GM21381 (cell line): ENCODE measurements at regions not wholly inside any gene's neighbourhood (a gene's known extent, or its start where the extent isn't known, plus 50 kb on each side); places are given as distances from the start of the nearest gene placed in this dataset.

ENCODE experiments used
- ATAC-seq: cut with Tn5 transposase; IDR thresholded peaks from one replicate; pipeline ENCODE4 v1.9.1; 2021; ENCODE audit warnings: mild to moderate bottlenecking, moderate library complexity; ENCODE audit not compliant: unreplicated experiment

DNA sequence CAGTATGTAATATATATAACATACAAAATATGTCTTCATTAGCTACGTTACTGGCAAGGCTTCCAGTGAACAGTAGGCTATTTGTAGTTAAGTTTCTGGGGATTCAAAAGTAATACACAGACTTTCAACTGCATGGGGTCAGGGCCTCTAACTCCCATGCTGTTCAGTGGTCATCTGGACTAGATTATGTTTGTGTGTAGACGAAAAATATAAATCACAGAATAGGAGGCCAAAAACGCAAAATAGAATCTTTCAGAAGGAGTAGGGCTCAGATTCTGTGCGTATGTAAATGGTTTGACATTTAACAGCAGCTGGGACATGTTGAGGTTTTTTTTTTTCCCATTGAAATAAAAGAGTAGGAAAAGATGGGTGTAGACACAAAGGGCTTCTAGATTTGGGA is 1048.7 kb upstream of the WWC1 start:
- ATAC-seq, result no peak

DNA sequence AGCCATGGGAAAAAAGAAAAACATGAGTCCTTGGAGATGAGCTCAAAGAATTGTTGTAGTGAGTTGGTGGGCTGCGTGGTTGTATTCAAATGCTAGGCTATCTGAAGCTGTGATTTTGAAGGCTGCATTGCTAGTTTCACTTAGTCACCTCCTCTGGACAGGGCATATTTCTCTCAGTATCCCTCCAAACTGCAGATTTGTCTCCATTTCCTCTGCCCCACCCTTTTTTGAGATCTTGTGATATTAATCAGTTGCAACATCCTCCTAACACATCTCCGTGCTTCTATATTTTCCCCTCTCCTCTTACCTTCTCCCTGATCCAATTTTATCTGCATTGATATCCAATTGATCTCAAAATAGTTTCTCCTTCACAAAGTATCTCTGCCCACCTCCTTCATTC is 1048.0 kb upstream of the WWC1 start:
- ATAC-seq, result no peak

DNA sequence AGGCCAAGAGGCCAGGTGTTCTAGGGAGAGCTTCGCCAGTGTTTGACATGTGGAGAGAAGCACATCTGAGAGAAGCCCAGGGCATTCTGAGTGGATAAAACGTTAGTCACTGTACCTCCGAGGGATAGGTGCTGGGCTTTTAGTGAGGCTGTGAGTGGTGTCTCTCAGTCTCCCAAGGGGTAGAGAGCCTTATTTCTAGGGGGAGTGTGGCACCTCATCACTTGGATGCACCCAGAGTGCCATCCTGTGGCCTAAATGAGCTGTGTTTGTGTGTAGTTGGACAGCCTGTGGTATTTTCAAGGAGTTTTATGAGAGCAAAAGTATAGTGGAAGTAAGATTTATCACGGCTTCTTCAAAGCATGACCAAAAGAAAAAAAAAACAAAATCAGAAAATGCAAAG is 1046.9 kb upstream of the WWC1 start:
- ATAC-seq, result no peak

DNA sequence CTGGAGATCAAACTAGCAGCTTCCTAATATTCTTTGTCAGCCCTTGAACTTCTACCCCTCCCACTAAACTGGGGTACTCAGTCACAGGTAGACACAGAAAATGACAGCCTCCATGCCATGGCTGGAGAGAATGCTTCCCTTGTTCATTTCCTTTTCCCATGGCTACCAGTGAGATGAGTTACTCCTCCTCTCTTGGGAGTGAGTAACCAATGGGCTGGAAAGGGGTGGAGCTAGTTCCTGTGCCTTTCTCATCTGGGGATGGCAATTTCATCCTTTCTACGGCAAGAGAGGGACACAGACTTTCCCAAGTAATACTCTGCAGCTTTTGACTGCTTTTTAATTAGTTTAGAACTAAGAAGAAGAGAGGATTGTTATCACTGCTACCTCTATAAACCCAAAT is 1045.6 kb upstream of the WWC1 start:
- ATAC-seq, result no peak

DNA sequence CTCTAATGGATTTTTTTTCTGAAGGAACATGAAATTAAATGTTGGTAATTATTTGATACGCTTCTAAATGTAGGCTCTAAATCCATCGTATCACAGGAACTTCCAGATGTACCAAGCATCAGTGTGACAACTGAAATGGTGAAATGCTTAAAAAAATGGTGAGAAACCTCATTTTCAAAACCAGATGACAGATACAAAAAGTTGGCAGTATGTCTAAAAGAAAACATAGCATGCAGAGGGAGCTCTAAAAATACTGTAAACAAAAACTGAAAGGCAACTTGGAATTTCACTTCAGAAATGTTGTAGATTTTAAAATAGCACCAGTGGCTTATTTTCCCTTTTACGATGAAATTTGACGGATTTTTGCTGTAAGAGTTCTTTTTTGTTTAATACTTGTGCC is 1043.6 kb upstream of the WWC1 start:
- ATAC-seq, result no peak

DNA sequence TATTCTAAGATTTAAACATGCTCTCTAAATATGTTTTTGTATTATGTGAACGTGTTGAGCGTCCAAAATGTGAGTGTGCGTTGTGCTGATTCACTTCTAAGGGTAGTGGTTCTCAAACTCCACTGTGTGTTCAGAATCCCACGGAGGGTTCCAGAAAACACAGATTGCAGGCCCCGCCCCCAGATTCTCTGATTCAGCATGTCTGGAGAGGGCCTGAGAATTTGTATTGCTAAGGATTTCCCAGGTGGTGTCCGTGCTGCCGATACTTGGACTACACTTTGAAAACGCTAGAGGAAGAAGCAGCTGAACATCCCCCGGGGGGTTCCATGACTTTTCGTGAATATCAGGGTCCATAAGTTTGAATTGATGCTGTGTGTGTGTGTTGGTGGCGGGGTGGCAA is 1043.2 kb upstream of the WWC1 start:
- no peak for ATAC-seq

DNA sequence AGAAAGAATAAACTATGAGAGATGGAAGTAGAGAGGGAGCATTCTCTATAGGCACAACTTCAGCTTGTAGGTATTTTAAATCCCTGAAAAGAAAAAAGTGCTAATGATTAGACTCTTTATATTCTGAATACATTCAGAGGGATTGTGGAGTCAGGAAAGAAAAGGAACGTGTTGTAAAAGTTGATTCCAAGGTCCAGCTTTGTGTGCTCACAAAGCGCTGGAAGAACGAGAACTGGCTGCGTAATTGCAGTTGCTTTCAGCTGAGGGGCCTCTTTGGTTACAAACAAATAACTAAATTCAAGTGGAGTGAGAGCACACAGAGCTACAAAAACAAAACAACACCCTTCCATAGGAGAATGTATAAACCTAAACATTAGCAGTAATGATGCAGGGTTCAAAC is 1040.4 kb upstream of the WWC1 start:
- ATAC-seq, result no peak

DNA sequence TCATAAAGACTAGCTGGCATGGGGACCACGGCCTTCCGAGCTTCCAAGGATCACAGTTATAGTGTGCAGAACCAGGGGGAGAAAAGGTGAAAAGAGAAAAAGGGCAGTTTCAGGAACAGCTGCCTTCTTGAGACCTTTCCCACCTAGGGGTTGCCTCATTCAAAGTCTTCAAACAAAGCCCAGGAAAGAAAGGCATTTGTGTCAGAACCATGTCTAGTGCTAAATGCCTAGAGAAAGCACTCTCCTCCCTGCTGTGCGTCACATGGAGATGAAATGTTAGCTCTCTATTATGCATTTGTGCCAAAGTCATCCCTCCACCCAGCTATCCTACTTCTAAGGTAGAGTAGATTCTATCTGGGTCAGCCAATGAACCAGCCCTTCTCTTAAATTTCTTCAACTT is 1037.3 kb upstream of the WWC1 start:
- ATAC-seq, result no peak

DNA sequence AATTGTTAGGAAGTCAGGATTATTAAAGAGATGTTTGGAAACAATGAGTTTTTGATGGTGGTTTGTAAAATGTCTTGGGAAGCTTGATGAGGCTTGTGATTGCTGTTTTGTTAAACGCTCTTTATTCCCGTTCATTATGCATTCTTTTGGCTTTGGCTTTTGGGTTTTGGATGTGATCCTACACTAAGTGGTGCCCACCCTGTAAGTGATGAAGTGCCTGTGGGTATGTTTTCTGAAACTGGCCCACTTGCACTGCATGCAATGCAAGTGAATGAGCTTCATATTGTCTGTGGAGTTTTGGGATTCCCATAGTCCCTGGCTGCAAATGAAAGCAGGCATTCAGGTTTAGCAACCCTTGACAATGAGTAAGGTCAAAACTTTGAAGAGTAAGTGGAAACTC is 1035.5 kb upstream of the WWC1 start:
- no peak for ATAC-seq

DNA sequence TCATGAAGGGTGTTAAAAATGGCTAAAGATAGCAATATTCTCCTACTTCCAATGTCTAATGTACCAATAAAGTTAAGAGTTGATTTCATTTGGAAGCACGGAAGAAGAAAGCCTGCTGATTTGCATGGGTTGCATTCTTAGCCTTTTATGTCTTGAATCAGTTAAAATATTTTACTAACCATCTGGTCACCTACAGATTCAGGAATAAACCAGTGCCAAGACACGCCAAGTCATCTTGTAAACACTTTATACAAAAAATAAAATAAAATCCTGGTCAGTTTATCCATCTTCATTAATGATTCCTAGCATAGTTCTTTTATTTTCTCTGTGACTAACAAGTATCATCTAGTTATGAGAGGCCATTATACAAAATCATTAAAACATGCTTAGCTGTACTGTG is 1031.6 kb upstream of the WWC1 start:
- ATAC-seq, result no peak

DNA sequence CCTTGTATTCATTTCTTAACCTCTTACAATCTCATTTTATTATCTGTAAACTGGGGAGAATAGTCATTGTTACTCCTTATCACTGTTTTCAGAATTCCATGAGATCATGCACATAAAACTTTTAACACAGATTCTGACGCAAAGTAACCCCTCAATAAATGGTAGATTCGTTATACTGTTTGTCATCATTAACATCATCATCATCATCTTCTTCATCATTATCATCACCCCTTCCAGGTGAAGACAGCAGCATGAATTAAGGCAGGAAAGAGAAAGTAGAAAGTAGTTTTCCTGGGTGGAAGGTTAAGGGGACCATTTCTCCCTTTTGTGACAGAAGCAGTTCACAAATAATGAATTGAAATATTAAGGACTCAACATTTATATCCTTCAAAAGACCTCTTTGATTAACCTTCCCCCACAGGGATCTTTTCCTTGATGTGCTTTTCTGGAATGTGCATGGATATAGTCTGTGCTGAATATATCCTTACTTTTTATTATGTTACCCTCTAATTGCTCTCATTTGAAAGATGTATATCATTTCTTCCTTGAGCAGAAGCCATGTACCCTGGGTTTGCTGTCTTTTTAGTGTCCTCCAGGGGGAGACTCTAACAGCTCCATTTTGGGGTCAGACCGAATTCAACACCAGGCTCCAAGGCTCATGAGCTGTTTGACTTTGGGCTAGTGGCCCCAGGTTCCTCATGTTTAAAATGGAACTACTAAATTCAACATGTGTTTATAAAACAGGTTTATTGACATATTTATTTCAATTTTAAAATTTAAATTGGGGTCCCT is 1029.9 kb upstream of the WWC1 start:
- ATAC-seq, result no peak

DNA sequence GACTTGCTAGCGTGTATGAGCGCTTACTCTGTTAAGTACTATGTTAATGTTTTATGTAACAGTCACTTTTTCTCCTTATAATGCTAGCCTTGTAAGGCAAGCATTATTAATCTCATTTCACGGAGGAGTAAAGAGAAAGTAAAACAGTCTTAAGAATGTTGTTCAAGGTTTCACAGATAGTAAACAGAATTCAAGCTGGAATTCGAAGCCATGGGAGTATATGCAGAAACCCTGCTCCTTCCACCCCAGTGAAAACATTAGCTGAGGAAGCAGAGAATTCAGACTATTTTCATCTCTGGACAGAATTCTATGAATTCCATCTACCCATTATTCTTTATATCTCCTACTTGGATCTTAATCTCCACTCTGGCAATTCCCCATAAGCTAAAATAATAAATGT is 1028.3 kb upstream of the WWC1 start:
- no peak for ATAC-seq

DNA sequence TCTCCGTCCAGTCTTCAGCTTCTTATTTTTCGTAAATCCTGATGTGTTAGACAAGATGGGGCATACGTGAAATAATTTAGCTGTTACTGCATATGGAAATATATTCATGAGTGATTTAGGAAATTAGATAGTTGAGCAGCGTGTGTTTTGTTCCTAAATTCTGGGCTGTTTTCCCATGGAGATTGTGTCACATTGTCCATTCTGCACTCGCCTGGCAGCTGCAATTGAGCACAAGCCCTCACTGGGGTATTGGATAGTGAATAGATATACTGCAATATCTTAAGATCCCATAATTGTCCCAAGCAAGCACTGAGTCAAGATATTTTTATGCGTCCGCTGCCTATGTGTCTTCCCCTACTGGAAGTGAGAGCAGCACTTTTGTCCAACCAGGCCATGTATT is 1027.1 kb upstream of the WWC1 start:
- ATAC-seq, result no peak

DNA sequence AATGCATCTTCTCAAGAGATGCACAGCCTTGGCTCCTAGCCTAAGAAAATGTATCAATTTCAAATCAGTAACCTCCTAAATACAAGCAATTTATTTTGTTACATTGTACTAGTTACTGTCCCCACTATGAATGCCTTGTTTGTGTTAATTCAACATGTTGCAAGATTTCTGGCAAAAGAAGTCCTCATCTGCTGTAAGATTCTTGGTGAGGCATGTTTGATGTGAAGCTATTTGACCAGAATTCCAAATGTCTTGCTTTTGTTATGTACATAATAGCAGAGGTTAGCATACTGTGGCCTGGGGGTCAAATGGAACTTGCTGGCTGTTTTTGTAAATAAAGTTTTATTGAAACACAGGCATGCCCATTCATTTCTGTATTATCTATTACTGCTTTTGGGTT is 1023.1 kb upstream of the WWC1 start:
- ATAC-seq, result no peak

DNA sequence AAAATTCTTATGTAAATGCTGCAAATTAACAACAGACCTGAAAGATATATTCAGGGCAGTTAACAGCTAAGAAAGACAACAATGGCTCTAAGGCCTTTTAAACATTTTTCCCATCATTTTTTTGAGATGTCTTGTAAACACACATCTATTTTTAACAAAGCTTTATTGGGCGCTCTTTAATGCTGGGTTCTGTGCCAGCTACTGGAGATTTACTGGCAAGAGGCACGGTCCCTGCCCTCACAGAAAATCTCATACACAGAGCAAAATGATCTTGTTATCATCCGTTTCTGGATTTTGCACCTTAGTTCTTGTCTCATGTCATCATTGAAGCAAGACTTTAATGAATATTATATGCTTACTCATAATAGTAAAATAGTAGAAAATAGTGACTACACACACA is 1022.3 kb upstream of the WWC1 start:
- no peak for ATAC-seq

DNA sequence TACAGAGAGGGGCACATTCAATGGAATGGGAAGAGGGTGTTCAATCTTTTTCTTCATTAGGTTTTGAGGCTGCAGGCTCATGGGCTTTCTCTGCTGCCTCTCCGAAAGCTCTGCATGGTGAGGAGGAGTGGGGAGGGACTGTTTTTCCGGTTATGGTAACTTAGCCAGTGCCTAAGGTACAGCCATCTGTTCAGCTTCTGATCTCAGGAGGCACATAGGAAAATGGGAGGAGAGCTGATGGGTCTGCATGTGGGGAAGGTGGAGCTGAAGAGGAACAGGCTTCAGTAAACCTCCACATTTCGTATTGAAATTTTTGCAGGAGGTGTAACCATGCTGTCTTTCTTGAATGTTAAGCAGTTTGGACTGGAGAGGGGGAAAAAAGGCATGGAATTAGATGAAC is 1020.4 kb upstream of the WWC1 start:
- ATAC-seq, result no peak

DNA sequence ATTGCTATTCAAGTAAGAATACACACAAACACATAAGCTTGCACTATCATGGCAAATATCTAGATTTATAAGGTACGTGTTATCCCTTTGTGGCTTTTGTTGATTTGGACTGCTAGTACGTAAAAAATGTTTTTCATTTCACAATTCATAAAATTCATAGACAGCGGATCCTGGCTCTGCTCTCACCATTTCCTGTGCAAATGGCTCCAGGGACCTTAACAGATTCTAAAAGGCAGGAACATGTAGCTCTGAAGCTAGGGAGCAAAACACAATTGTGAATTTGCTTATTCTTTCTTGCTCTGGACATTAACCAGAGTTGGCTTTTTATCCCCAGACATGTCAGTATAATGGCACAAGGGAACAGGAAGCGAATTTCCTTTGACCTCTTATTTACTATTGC is 1019.9 kb upstream of the WWC1 start:
- ATAC-seq, result no peak

DNA sequence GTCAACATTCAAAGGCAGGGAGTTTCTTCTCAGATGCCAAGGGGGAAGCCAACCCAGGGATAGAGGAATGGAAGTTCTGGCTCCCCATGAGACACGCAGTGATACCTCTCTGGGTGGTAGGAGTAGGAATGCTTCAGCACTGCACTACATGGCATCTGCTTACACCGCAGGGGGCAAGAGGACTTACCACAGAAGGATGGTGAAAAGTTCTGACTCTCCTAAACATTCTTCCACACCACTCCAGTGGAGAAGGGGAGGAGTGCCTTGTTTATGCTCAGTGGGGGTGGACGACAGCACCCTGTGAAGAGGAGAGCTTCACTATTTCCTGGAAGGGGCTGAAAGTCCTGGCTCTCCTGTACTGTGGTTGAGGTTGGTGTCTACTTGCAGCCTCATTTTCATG is 1011.3 kb upstream of the WWC1 start:
- ATAC-seq, result no peak

DNA sequence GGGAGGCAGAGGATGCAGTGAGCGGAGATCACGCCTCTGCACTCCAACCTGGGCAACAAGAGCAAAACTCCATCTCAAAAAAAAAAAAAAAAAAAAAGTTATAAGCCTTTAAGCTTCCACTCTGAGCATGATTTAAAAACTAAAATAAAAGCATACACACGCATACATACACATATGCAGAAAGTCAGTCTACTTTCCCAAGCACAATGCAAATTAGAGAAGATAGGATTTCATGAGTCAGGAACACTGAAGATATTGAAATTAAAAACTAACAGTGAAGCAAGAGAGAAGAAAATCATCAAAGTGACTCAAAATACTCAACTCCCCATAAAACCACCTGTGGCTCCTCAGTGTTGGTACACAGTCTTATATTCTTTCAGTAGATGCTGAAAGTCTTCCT is 1009.5 kb upstream of the WWC1 start:
- ATAC-seq, result no peak

DNA sequence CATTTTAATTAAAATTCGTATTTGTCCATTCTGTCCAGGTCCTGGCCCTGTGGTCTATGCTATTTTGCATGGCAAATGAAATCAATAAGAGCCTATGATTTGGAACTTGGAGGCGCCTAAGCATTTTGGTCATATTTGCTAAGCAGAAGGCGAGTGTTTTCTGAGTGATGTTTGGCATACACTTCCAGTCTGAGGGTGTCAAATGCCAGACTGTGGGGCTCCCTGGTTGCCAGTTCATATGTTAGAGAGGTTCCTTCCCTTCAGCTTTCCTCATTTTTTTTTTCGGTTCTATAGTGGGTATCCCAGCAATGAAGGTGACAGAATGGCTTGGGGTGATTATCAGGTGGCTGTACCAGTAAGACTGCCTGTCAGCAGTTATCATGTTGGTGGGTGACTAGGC is 1007.8 kb upstream of the WWC1 start:
- no peak for ATAC-seq

DNA sequence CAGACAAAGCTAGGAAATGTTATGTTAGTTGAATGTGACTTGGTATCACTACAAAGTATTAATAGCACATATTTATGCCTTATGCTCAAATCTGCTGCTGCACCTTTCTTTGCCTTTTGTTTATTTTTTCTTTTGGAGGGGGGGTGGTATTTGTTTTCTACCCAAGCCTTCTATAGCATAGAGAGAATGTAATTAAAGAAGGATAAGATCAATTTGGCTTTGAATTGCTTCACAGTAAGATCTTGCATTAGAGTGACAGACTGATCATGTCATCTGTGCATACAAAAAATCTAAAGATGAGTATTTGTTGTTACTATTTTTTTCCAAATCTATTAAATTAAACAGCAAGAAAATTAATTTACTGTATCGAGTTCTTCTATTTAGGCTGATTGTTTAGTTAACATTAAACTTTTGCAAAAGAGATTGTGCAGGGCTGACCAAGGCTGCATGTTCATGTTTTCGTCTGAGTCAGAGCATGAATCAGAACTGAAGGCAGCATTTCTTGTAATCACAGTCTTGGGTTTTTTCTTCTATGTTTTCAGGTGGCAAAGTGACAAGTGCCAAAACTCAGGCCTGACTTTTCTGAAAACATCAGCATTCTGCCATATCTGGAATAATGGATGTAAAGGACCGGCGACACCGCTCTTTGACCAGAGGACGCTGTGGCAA is 1007.1 kb upstream of the WWC1 start:
- ATAC-seq, result no peak

DNA sequence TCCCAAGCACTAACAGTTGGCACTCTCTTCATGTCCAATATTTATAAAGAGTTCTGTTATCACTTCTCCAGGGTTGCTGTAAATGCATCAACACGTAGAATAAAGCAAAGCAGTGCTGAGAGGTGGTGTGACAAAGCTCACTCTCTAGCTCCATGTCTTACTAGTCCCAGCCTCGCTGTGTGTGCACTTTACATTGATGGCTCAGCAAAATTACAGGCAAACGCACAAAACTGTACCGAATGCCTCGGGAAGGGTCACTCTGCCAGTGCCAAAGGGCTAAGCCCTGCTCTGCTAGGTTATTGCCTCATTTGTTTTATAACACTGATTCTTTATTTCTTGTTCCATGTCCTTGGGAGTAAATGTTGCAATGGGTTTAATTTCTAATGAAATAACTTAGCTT is 1005.9 kb upstream of the WWC1 start:
- no peak for ATAC-seq

DNA sequence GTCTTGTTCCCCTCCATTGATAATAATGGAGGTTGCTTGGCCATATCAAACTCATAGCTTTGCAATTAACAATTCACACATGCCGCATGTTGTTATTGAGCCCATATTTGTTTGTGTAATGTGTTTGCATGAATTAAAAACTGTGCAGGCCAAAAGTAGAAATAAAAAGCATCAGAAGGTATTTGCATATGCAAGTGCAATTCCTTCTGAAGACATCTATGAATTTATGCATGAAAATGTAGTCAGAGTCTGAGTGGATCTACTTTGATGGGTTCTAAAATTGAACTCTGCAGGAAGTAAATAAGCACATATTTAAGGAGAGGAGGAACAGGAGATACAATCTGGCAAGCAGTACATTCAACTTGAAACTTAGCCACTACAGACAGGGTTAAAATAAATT is 1004.6 kb upstream of the WWC1 start:
- no peak for ATAC-seq
